ENCODE measurements at regions not wholly inside any gene's neighbourhood (a gene's known extent, or its start where the extent isn't known, plus 50 kb on each side); places are given as distances from the start of the nearest gene placed in this dataset.

- Histone ChIP-seq H3K4me1 (ENCODE audit: control insufficient read depth, insufficient read depth, low read length) (no peaks in the 10 kb centered on the region), H3K27ac (ENCODE audit: low read depth, low read length) (no peak overlapping the region), H3K9ac (ENCODE audit: low read length) (no peak overlapping the region), H3K4me3 (ENCODE audit: low read length) (no peak overlapping the region), H3K27me3 (ENCODE audit: control insufficient read depth, insufficient read depth, low read length) (no peaks in the 10 kb centered on the region), H3K36me3 (ENCODE audit: control insufficient read depth, insufficient read depth, low read length) (no peaks in the 10 kb centered on the region)
Measured at GRCh38 chr18:30658306-30658705, 384.2 kb downstream of the DSC3 start.

- H3K36me3 ChIP-seq (ENCODE audit: control insufficient read depth, insufficient read depth, low read length): no peaks in the 10 kb centered on the region
- no peak overlapping the region for H3K9ac ChIP-seq (ENCODE audit: low read length)
- no peak overlapping the region for H3K4me3 ChIP-seq (ENCODE audit: low read length)
- H3K27ac ChIP-seq (ENCODE audit: low read depth, low read length): no peak overlapping the region
- no peaks in the 10 kb centered on the region for H3K27me3 ChIP-seq (ENCODE audit: control insufficient read depth, insufficient read depth, low read length)
- H3K4me1 ChIP-seq (ENCODE audit: control insufficient read depth, insufficient read depth, low read length): no peaks in the 10 kb centered on the region
Measured at GRCh38 chr18:30652387-30652786, 390.2 kb downstream of the DSC3 start.

DNA sequence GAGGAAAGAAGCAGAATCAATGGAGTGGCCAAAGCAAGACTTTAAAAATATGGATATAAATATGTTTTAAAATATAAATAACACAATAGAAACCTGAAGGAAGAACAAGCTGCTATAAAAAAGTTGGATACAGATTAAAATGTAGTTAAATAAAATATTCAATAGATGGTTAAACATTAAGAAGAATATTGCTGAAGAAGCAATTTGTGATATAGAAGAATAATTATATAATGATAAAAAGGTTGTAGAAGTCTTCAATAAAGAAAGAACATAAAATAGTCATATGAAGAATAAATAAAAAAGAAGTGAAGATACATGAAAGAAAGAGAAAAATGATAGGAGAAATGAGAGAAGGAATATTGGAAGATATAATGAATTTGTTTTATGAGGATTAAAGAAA, 392.0 kb downstream of the DSC3 start:
- no peak overlapping the region for H3K4me3 ChIP-seq (ENCODE audit: low read length)
- no peak overlapping the region for H3K9ac ChIP-seq (ENCODE audit: low read length)
- no peaks in the 10 kb centered on the region for H3K4me1 ChIP-seq (ENCODE audit: control insufficient read depth, insufficient read depth, low read length)
- H3K36me3 ChIP-seq (ENCODE audit: control insufficient read depth, insufficient read depth, low read length): no peaks in the 10 kb centered on the region
- no peak overlapping the region for H3K27ac ChIP-seq (ENCODE audit: low read depth, low read length)
- H3K27me3 ChIP-seq (ENCODE audit: control insufficient read depth, insufficient read depth, low read length): no peaks in the 10 kb centered on the region

GRCh38 chr18:30644158-30644557, 398.4 kb downstream of the DSC3 start:
- no peak overlapping the region for H3K4me3 ChIP-seq (ENCODE audit: low read length)
- no peaks in the 10 kb centered on the region for H3K36me3 ChIP-seq (ENCODE audit: control insufficient read depth, insufficient read depth, low read length)
- H3K27me3 ChIP-seq (ENCODE audit: control insufficient read depth, insufficient read depth, low read length): no peaks in the 10 kb centered on the region
- H3K9ac ChIP-seq (ENCODE audit: low read length): no peak overlapping the region
- no peaks in the 10 kb centered on the region for H3K4me1 ChIP-seq (ENCODE audit: control insufficient read depth, insufficient read depth, low read length)
- H3K27ac ChIP-seq (ENCODE audit: low read depth, low read length): no peak overlapping the region

DNA sequence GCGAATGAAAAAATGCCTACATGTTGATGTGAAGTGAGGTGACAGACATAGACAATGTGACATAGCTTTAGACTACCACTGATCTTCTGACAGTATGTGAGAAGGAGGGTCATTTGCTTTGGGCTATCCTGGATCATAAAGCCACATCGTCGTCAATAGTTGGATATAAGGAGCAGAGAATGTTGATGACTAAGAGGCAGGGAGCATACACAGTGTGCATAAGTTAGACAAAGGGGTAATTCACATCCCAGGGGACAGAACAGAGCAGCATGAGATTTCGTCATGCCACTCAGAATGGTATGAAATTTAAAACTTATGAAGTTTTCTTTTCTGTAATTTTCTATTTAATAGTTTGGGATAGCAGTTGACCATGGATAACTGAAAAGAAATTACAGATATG, 403.2 kb downstream of the DSC3 start:
- Histone ChIP-seq H3K9ac (ENCODE audit: low read length) (no peak overlapping the region), H3K4me1 (ENCODE audit: control insufficient read depth, insufficient read depth, low read length) (no peaks in the 10 kb centered on the region), H3K27ac (ENCODE audit: low read depth, low read length) (no peak overlapping the region), H3K4me3 (ENCODE audit: low read length) (no peak overlapping the region), H3K27me3 (ENCODE audit: control insufficient read depth, insufficient read depth, low read length) (no peaks in the 10 kb centered on the region), H3K36me3 (ENCODE audit: control insufficient read depth, insufficient read depth, low read length) (no peaks in the 10 kb centered on the region)

DNA sequence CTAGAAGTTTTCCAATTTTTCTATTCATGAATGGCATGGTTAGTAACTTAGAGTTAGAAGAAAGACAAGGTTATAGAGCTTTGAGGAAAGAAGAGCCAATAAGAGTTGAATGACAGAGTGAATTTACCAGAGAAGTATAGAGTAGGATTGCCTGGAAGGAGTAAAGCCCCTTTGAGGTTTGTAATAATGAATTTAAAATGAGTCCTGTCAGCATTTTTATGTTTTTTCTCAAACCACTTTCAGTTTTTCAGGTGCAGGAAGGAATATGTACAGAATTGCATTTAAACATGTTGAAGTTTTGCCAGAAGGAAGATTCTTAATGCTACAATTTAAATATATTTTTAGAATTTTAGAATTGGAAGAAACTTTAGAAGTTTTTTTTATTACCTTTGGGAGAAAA, 408.3 kb downstream of the DSC3 start:
- Histone ChIP-seq H3K27me3 (ENCODE audit: control insufficient read depth, insufficient read depth, low read length) (no peaks in the 10 kb centered on the region), H3K36me3 (ENCODE audit: control insufficient read depth, insufficient read depth, low read length) (no peaks in the 10 kb centered on the region), H3K4me1 (ENCODE audit: control insufficient read depth, insufficient read depth, low read length) (no peaks in the 10 kb centered on the region), H3K27ac (ENCODE audit: low read depth, low read length) (no peak overlapping the region), H3K4me3 (ENCODE audit: low read length) (no peak overlapping the region), H3K9ac (ENCODE audit: low read length) (no peak overlapping the region)

GRCh38 chr18:30632071-30632698, 410.4 kb downstream of the DSC3 start:
- Histone ChIP-seq H3K9ac (ENCODE audit: low read length) (no peak overlapping the region), H3K27me3 (ENCODE audit: control insufficient read depth, insufficient read depth, low read length) (no peaks in the 10 kb centered on the region), H3K4me1 (ENCODE audit: control insufficient read depth, insufficient read depth, low read length) (no peaks in the 10 kb centered on the region), H3K36me3 (ENCODE audit: control insufficient read depth, insufficient read depth, low read length) (no peaks in the 10 kb centered on the region), H3K27ac (ENCODE audit: low read depth, low read length) (no peak overlapping the region), H3K4me3 (ENCODE audit: low read length) (no peak overlapping the region)

DNA sequence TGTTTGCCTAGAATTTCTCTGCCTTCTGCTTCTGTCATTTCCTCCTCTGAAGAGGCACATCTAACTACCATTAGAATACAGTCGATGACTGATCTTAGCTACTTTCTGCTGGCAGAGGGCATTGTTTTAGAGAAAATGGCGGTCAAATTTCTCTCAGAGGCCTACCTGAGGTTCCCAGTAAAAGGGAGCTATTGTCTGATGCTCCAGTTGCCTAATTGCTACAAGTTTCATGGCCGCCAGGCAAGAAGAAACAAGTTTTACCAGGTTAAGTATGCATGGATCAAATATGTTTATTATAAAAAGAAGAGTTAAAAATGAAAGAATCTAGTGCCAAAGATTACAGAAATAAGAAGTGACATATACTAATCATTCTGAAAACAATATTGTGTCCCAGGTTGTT, 416.6 kb downstream of the DSC3 start:
- Histone ChIP-seq H3K9ac (ENCODE audit: low read length) (no peak overlapping the region), H3K27me3 (ENCODE audit: control insufficient read depth, insufficient read depth, low read length) (no peaks in the 10 kb centered on the region), H3K27ac (ENCODE audit: low read depth, low read length) (no peak overlapping the region), H3K4me1 (ENCODE audit: control insufficient read depth, insufficient read depth, low read length) (no peaks in the 10 kb centered on the region), H3K36me3 (ENCODE audit: control insufficient read depth, insufficient read depth, low read length) (no peaks in the 10 kb centered on the region), H3K4me3 (ENCODE audit: low read length) (no peak overlapping the region)

DNA sequence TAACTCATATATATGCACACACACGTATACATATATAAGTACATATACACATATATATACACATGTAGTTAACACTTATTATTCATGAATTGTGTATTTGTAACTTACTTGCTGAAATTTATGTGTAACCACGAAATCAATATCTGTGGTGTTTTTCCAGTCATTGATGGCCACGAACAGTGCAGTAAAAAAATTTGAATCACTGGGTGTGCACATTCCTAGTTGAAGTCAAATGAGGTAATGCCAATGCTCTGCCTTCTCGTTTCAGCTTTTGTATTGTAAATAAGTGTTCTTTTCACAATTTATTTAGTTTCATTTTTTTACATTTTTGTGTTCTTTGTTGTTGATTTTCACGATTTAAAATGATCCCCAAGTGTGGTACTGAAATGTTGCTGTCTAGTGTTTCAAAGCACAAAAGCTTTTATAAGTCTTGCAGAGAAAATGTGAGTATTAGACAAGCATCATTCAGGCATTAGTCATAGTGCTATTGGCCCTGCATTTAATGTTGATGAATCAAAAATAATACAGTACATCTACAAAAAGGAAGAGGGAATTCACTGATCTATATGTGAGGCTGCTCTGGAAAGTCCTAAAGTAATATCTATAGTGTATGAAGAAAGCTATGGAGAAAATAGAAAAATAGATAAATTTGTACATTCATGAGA, 419.0 kb downstream of the DSC3 start:
- Histone ChIP-seq H3K4me1 (ENCODE audit: control insufficient read depth, insufficient read depth, low read length) (no peaks in the 10 kb centered on the region), H3K9ac (ENCODE audit: low read length) (no peak overlapping the region), H3K36me3 (ENCODE audit: control insufficient read depth, insufficient read depth, low read length) (no peaks in the 10 kb centered on the region), H3K27ac (ENCODE audit: low read depth, low read length) (no peak overlapping the region), H3K27me3 (ENCODE audit: control insufficient read depth, insufficient read depth, low read length) (no peaks in the 10 kb centered on the region), H3K4me3 (ENCODE audit: low read length) (no peak overlapping the region)

DNA sequence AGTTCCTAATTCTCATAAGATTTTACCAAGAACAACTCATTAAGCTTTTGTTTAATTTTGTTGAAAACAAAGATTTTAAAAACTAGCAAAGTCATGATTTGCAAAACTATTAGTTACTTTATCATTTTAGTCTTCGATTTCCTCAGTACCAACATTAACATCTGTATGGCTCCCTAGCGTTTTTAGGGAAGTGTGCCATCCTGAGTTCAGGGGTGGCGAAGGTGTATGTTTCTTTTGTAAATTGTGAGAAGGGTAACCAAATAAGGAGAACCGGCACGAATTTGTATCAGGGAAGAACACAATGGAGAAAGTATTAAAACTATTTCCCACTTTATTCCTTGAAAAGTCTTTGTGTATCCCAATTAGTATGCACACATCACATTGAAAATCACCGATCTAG, 419.9 kb downstream of the DSC3 start:
- Histone ChIP-seq H3K9ac (ENCODE audit: low read length) (no peak overlapping the region), H3K36me3 (ENCODE audit: control insufficient read depth, insufficient read depth, low read length) (no peaks in the 10 kb centered on the region), H3K27me3 (ENCODE audit: control insufficient read depth, insufficient read depth, low read length) (no peaks in the 10 kb centered on the region), H3K4me1 (ENCODE audit: control insufficient read depth, insufficient read depth, low read length) (no peaks in the 10 kb centered on the region), H3K27ac (ENCODE audit: low read depth, low read length) (no peak overlapping the region), H3K4me3 (ENCODE audit: low read length) (no peak overlapping the region)

GRCh38 chr18:30622104-30622503, 420.4 kb downstream of the DSC3 start:
- H3K27ac ChIP-seq (ENCODE audit: low read depth, low read length): no peak overlapping the region
- no peak overlapping the region for H3K9ac ChIP-seq (ENCODE audit: low read length)

DNA sequence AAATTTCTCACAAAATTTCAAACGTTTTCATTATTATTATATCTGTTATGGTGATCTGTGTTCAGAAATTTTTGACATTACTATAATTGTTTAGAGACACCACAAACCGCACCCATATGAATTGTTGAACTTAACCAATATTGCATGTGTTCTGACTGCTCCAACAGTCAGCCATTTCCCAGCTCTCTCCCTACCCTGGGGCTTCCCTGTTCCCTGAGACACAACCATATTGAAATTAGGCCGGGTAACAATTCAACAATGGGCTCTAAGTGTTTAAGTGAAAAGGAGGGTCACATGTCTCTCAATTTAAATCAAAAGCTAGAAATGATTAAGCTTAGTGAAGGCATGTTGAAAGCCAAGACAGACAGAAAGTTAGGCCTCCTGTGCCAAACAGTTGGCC, 424.0 kb downstream of the DSC3 start:
- Histone ChIP-seq H3K36me3 (ENCODE audit: control insufficient read depth, insufficient read depth, low read length) (no peaks in the 10 kb centered on the region), H3K4me1 (ENCODE audit: control insufficient read depth, insufficient read depth, low read length) (no peaks in the 10 kb centered on the region), H3K27ac (ENCODE audit: low read depth, low read length) (no peak overlapping the region), H3K27me3 (ENCODE audit: control insufficient read depth, insufficient read depth, low read length) (no peaks in the 10 kb centered on the region), H3K4me3 (ENCODE audit: low read length) (no peak overlapping the region), H3K9ac (ENCODE audit: low read length) (no peak overlapping the region)

More at GRCh38 chr18:30622104-30622503, 420.4 kb downstream of the DSC3 start:
- Histone ChIP-seq H3K4me1 (ENCODE audit: control insufficient read depth, insufficient read depth, low read length) (no peaks in the 10 kb centered on the region), H3K36me3 (ENCODE audit: control insufficient read depth, insufficient read depth, low read length) (no peaks in the 10 kb centered on the region), H3K27me3 (ENCODE audit: control insufficient read depth, insufficient read depth, low read length) (no peaks in the 10 kb centered on the region), H3K4me3 (ENCODE audit: low read length) (no peak overlapping the region)

DNA sequence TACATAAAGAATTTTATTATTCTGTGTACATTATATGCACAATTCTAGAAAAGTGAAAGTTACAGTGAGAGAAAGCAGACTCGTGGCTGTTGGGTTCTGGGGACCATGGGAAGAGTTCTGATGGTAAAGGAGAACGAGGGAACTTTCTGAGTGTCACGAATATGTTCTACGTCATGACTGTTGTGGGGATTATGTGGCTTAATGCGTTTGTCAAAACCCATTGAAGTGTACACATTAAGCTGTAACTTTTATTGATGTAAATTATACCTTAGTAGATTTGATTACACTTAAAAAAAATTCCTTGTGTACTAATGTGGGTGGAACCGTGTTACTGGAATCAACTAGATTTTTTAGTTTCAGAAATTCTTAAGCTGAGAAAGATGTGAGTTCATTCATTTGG, 426.1 kb downstream of the DSC3 start:
- Histone ChIP-seq H3K36me3 (ENCODE audit: control insufficient read depth, insufficient read depth, low read length) (no peaks in the 10 kb centered on the region), H3K9ac (ENCODE audit: low read length) (no peak overlapping the region), H3K4me1 (ENCODE audit: control insufficient read depth, insufficient read depth, low read length) (no peaks in the 10 kb centered on the region), H3K27ac (ENCODE audit: low read depth, low read length) (no peak overlapping the region), H3K4me3 (ENCODE audit: low read length) (no peak overlapping the region), H3K27me3 (ENCODE audit: control insufficient read depth, insufficient read depth, low read length) (no peaks in the 10 kb centered on the region)
